HAP-1 (cell line): ENCODE measurements at regions not wholly inside any gene's neighbourhood (a gene's known extent, or its start where the extent isn't known, plus 50 kb on each side); places are given as distances from the start of the nearest gene placed in this dataset.
"Not testable (repeated sequence)": the region's sequence is repeated elsewhere in the genome, so short reads cannot be mapped to it uniquely, and the experiment has no call there.

Experiments used
- DNase-seq, 2 experiments: peaks; one replicate each; pipeline ENCODE4 v3.0.0-alpha.2; 2016 to 2020; ENCODE audit warnings: low spot score in 2 of 2
- H3K27me3 ChIP-seq: fragments of 250-450 bp; sonication (Bioruptor Pico); 2 replicates; pipeline ENCODE4 v1.5.1; 2020; ENCODE audit warnings: low read depth, mild to moderate bottlenecking, moderate library complexity
- H3K36me3 ChIP-seq: fragments of 250-450 bp; sonication (Bioruptor Pico); replicated peaks from 2 replicates; pipeline ENCODE4 v1.5.1; 2020; ENCODE audit warnings: mild to moderate bottlenecking
- H3K4me1 ChIP-seq: fragments of 250-450 bp; sonication (Bioruptor Pico); 2 replicates; pipeline ENCODE4 v1.5.1; 2020; ENCODE audit warnings: mild to moderate bottlenecking
- H3K4me3 ChIP-seq: fragments of 250-450 bp; sonication (Bioruptor Pico); 2 replicates; pipeline ENCODE4 v1.5.1; 2020; ENCODE audit warnings: mild to moderate bottlenecking, moderate library complexity
- H3K9me3 ChIP-seq: fragments of 250-450 bp; sonication (Bioruptor Pico); 2 replicates; pipeline ENCODE4 v1.5.1; 2020; ENCODE audit warnings: mild to moderate bottlenecking, moderate library complexity
- in situ Hi-C: fragments of 300-500 bp; cut with MboI; formaldehyde crosslinking; loops from 3 replicates; pipeline ENCODE4 v1.14.3; 2020; ENCODE audit warnings: low sequenced_read_pairs, inconsistent platforms, mixed read lengths

DNA sequence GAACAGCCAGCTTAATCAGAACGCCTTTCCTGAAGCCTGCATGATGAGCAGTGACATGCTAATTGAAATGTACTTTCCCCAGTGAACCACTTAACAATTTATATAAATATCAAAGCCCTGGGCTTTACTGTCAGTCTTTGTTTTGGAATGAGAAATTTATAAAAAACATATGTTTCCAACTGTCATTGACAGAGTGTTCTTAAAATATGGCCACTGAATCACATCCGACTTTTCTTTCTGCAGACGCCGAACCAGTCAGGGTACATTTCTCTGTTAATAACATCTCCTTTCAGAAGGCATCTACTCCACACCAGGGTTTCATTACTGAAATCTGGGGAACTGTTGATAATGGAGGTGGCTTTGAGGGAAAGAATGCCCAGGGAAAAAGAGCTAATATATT, 343.7 kb downstream of the INSIG2 start:
- no peak for DNase-seq
- in situ Hi-C loops, result no loop called here
- H3K9me3 ChIP-seq, result no peaks in the 10 kb centered on the region
- no peaks in the 10 kb centered on the region for H3K36me3 ChIP-seq
- H3K4me3 ChIP-seq, result no peak overlapping the region
- H3K27me3 ChIP-seq, result no peaks in the 10 kb centered on the region
- no peaks in the 10 kb centered on the region for H3K4me1 ChIP-seq

- Histone ChIP-seq H3K4me3 (no peak overlapping the region), H3K9me3 (no peaks in the 10 kb centered on the region)
- in situ Hi-C loops, result no loop called here
Observed at GRCh38 chr2:118431586-118431985, 343.3 kb downstream of the INSIG2 start.

DNA sequence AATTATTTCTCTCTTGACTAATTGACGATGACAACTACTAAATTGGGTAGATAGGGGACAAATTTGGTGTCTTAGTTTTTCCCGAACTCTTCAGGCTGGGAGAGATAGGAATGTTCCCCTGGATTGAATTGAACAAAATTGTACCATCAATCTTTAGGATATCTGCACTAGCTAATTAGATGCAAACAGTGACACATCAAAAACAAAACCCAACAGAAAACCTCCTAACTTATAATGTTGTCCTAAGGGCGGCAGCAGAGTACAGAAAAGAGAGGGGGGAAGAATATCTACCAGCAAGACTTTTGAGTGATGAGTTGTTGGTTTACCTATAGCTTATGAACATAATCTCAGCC, 342.9 kb downstream of the INSIG2 start:
- no peak for DNase-seq
- in situ Hi-C loops, result no loop called here
- no peaks in the 10 kb centered on the region for H3K36me3 ChIP-seq
- H3K9me3 ChIP-seq, result no peaks in the 10 kb centered on the region
- no peaks in the 10 kb centered on the region for H3K4me1 ChIP-seq
- no peaks in the 10 kb centered on the region for H3K27me3 ChIP-seq
- H3K4me3 ChIP-seq, result no peak overlapping the region

More at GRCh38 chr2:118431586-118431985, 343.3 kb downstream of the INSIG2 start:
- Histone ChIP-seq H3K36me3 (no peaks in the 10 kb centered on the region), H3K4me1 (no peaks in the 10 kb centered on the region), H3K27me3 (no peaks in the 10 kb centered on the region)
- DNase-seq, result no peak

GRCh38 chr2:118430510-118431164, 342.4 kb downstream of the INSIG2 start:
- Histone ChIP-seq H3K4me1 (no peaks in the 10 kb centered on the region), H3K27me3 (no peaks in the 10 kb centered on the region), H3K4me3 (no peak overlapping the region), H3K9me3 (no peaks in the 10 kb centered on the region), H3K36me3 (no peaks in the 10 kb centered on the region)
- in situ Hi-C loops, result no loop called here
- no peak for DNase-seq

- no peaks in the 10 kb centered on the region for H3K4me1 ChIP-seq
- H3K4me3 ChIP-seq, result no peak overlapping the region
- no peaks in the 10 kb centered on the region for H3K9me3 ChIP-seq
- in situ Hi-C loops, result no loop called here
- DNase-seq, result no peak
- no peaks in the 10 kb centered on the region for H3K36me3 ChIP-seq
- H3K27me3 ChIP-seq, result no peaks in the 10 kb centered on the region; the same call in 1 of the 2 replicates
Observed at GRCh38 chr2:118425191-118425590, 336.9 kb downstream of the INSIG2 start.

DNA sequence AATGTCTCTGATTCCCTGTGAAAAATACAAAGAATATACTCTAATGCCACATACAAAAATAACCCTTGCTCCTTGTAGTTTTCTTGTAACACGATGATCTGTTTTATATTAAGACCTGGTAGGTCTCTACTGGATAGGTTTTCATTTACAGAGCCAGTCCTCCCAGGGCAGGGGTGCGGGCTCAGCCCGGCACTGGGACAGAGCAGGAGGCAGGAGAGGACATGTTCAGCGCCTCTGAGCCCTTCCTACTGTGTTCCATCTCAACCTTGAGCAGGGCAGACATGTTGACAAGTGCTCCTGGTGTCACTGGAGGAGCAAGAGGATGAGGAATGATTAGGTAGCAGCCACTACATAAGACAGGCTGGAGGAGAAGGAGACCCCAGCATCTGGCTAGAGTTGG, 335.5 kb downstream of the INSIG2 start:
- H3K27me3 ChIP-seq, result no peaks in the 10 kb centered on the region; the same call in 1 of the 2 replicates
- in situ Hi-C loops, result no loop called here
- no peaks in the 10 kb centered on the region for H3K36me3 ChIP-seq
- no peak for DNase-seq
- H3K9me3 ChIP-seq, result no peaks in the 10 kb centered on the region
- H3K4me1 ChIP-seq, result no peaks in the 10 kb centered on the region
- no peak overlapping the region for H3K4me3 ChIP-seq

GRCh38 chr2:118421648-118422047, 333.4 kb downstream of the INSIG2 start:
- Histone ChIP-seq H3K36me3 (no peaks in the 10 kb centered on the region), H3K27me3 (no peaks in the 10 kb centered on the region; the same call in 1 of the 2 replicates), H3K9me3 (no peaks in the 10 kb centered on the region), H3K4me1 (no peaks in the 10 kb centered on the region), H3K4me3 (no peak overlapping the region)
- in situ Hi-C loops, result no loop called here
- no peak for DNase-seq

DNA sequence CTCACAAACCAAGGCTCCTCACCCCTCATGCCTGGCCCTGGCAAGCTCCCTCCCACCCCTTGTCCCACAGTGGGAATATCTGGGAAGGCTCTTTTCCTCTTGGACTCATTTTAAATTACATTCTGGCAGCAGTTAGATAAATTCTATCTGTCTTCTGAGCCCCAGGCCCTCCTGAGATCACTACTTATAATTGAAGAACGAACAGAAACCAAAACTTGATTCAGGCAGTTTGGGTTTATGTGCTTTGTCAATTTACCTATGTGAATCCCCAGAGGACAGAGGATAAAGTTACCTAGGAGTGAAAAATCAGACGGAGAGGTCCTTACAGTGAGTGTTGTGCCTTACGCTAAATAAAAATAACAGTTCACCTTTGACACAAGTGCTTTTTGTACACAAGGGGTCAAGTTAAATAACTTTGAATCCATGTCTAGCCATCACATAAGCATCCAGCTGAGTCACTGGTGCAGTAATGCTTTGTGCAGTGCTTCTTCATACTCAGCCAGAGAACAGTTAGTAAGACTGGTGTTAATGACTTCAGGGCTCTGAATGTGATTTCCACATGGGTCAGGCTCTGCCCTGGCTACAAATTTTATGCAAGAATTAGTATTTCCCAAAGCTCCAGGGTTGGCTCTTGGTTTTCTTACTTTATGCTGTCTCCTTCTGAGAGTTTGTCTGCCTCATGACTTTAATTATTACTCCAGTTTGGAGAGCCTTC, 329.3 kb downstream of the INSIG2 start:
- no peak for DNase-seq
- Histone ChIP-seq H3K4me3 (no peak overlapping the region), H3K9me3 (no peaks in the 10 kb centered on the region), H3K27me3 (no peaks in the 10 kb centered on the region), H3K4me1 (no peaks in the 10 kb centered on the region), H3K36me3 (no peaks in the 10 kb centered on the region)
- in situ Hi-C loops, result no loop called here

GRCh38 chr2:118415186-118415585, 326.9 kb downstream of the INSIG2 start:
- H3K27me3 ChIP-seq, in situ Hi-C loops, DNase-seq, H3K36me3 ChIP-seq, H3K4me1 ChIP-seq, H3K4me3 ChIP-seq, H3K9me3 ChIP-seq: not testable (repeated sequence)

DNA sequence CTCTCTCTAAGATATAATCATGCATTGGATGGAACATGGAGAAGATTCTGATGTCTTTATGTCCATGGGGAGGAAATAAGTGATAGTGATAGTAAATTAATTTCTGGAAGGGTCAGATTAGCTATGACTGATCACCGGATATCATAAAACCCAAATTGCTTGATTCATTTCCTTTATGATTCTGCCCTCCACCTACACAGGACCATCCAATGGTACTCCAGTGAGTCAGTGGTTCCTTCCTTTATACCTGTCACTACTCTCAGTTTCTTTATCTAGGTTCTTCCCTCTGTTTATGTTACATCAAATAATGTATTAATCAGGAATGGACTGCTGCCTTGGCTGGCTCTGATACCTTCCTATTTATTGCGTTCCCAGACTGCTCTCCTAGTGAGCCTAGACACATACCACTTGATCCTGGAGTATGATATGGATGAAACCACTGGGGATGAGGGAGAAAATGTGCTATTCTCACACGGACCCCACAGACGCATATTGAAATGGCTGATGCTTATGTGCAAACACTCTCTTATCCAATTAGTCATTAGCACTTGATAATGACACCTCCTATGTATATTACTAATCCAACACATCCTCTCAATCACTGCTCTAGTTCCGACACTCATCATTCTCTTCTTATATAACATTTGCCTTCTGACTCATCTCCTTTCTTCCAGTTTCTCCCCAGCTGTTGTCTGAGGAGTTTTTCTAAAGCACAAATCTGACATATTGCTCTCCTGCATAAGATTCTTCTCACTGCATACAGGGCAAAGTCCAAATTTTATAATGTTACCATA, 315.6 kb downstream of the INSIG2 start:
- Histone ChIP-seq H3K36me3 (no peaks in the 10 kb centered on the region), H3K27me3 (0 out of 2 replicates have a peak, but pooled peaks cover 3% of the 10 kb centered on the region), H3K4me3 (no peak overlapping the region), H3K9me3 (no peaks in the 10 kb centered on the region), H3K4me1 (no peaks in the 10 kb centered on the region)
- in situ Hi-C loops, result no loop called here
- no peak for DNase-seq

- no peaks in the 10 kb centered on the region for H3K27me3 ChIP-seq
- H3K9me3 ChIP-seq, result no peaks in the 10 kb centered on the region
- in situ Hi-C loops, result no loop called here
- H3K36me3 ChIP-seq, result no peaks in the 10 kb centered on the region
- H3K4me1 ChIP-seq, result no peaks in the 10 kb centered on the region
- no peak for DNase-seq
- no peak overlapping the region for H3K4me3 ChIP-seq
Observed at GRCh38 chr2:118388771-118389170, 300.5 kb downstream of the INSIG2 start.

GRCh38 chr2:118387509-118387908, 299.2 kb downstream of the INSIG2 start:
- DNase-seq, result no peak
- H3K4me3 ChIP-seq, result no peak overlapping the region
- in situ Hi-C loops, result no loop called here
- H3K9me3 ChIP-seq, result no peaks in the 10 kb centered on the region
- H3K4me1 ChIP-seq, result no peaks in the 10 kb centered on the region
- H3K27me3 ChIP-seq, result no peaks in the 10 kb centered on the region
- H3K36me3 ChIP-seq, result no peaks in the 10 kb centered on the region

DNA sequence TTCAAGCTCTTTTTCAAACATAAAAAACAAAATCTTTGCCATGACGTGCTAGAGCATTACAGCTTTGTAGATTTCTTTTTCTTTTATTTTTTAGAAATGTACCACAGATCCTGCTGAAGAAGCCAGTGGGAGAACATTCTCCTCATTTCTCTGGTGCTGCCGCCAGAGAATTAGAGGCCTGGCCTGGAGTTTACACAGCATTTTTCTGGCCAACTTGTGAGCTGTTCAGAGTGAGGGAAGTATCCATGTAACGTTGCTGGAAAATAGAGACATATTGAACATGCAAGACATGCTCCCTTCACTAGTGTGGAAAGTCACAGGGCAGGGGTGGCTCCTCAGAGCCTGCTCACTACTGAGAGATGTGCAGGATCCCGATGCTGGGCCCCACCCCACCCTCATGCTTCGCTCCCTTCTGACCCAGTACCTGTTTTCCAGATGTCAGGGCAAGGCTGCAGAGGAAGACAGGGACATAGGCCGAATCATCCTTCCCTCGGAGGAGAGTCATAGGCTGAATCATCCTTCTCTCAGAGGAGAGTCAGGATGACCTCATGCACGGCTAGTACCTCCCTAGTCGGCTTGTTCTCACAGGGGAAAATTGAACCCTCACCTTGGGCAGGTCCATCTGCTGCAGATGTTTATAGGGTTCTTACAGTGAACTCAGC, 298.5 kb downstream of the INSIG2 start:
- in situ Hi-C loops, result no loop called here
- no peaks in the 10 kb centered on the region for H3K4me1 ChIP-seq
- H3K27me3 ChIP-seq, result no peaks in the 10 kb centered on the region
- H3K36me3 ChIP-seq, result no peaks in the 10 kb centered on the region
- no peaks in the 10 kb centered on the region for H3K9me3 ChIP-seq
- DNase-seq, result no peak
- no peak overlapping the region for H3K4me3 ChIP-seq
